Nucleus accumbens (tissue), 56 donors: ENCODE measurements at regions not wholly inside any gene's neighbourhood (a gene's known extent, or its start where the extent isn't known, plus 50 kb on each side); places are given as distances from the start of the nearest gene placed in this dataset.

Experiments
- DNase-seq, 56 donors: peaks; one replicate each; lab custom pipeline; 2025; lab: John Stamatoyannopoulos, UW

DNA sequence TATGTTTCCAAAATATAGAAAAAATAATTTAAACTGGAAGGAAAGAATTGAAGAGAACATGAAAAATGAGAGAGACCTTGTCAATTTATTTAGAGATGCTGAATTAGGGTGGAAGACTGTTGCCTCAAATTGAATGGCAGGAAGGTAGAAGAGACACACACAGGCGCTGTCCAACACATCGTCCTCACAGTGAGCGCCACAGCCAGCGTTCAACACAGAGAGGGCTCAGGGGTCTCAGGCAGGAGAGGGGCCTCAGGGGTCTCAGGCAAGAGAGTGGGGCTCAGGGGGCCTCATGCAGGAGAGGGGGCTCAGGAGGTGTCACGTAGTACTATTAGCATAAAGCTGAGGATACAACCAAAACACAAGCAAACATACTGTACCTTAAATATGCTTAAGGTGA lies 65.7 kb downstream of the TMEM18 start:
- DNase-seq, result no peak

DNA sequence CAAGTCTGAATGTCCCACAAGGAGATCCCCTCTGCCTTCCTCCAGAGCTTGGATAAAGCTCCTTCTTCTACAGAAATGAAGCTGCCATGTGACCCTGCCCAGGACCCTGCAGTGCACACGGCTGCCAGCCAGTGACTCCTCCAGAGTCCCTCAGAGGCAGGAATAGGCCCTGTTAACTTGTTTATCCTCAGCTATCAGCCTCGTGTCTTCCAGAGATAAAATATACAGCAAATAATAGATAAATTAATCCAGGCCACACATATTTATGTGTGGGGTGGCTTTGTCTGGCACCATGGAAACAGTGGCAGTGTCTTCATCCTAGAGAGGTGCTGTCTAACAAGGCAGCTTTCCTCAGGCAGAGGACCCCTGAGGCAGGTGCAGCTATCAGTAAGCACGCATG lies 66.7 kb downstream of the TMEM18 start:
- DNase-seq, result no peak

DNA sequence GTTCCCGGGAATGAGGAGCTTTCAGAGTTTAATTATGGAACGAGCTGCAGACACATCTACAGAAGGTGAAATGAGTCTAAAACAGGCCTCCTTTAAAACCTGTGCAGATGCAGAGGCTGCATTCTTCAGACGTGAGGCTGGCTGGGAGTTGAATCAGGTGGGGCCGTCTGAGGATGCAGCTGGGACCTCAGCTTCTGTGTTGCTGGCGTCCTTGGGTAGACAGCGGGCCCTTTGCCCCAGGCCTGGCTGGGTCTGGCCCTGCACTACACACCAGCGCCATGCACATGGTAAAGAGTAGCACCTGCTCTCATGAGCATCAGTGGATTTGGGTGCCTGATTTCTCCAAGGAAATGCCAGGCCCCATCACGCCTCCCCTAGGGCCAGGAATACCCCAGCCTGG lies 67.3 kb downstream of the TMEM18 start:
- no peak for DNase-seq

DNA sequence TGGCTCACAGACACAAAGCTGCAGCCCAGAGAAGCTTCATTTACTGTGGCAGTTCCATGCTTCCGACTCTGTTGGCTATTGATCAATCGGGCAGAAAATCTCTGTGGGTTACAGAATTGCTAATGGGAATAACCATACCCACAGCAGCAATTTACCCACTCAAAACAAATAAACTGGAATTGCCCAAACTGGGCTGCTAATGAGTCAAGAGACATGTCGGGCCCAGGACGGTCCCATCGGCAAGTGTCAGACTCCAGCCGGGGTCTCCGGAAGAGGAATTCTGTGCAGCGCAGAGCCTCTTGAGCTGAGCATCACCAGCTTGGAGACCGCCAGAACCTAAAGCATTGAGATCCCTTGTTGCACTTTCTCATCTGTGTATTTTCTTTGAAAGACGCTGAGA lies 67.8 kb downstream of the TMEM18 start:
- no peak for DNase-seq

DNA sequence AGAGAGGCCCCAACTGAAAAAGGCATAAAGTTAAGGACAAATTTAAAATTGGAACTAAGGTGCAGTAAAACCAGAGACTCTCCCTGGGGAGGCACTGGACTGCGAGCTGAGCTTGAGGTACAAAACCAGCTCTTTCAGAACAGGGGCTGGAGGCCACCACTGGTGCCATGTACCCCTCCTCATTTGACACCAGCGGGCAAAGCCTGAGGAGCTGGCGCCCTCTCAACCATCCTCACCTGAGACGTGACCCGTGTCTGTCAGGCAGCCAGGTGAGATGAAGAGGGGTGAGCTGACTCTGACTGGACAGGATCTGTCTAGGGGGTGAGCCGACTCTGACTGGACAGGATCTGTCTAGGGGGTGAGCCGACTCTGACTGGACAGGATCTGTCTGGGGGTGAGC lies 68.5 kb downstream of the TMEM18 start:
- DNase-seq, result no peak

DNA sequence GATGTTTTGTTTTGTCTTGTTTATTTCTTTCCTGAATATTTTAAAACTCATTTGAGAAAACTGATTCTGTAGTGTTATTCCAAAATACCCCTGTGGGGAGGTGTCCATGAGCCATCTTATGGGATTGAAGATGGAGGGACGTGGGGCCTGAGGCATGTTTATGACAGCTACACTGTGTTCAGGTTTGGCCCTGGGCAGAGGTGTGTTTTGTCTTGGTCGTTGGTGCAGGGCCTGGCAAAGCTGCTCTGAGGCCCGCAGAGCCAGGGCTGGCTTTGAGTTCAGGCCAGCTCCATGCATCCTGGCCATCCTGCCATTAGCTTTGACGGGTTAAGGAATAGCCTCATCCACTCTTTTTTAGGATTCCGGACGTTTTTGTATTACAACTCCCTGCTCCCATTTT lies 68.9 kb downstream of the TMEM18 start:
- DNase-seq, result no peak

DNA sequence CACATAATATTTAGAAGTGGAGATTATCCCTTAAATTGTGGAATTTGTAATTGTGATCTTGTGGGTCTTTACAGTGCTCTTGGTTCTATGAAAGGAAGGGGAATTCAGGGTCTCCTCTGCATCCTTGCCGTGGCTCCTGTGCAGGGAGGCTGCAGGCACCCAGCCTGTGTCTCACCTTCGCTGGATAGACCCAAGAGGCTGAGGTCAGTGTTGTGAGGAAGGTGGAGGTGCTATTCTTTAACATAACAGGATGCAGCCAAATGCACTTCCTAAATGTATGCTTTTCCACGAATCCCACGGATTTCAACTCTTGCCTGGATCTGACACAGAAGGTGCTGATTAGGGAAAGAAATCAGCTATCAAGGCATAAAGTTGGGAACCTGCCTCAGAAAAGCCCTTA lies 69.5 kb downstream of the TMEM18 start:
- DNase-seq, result no peak

DNA sequence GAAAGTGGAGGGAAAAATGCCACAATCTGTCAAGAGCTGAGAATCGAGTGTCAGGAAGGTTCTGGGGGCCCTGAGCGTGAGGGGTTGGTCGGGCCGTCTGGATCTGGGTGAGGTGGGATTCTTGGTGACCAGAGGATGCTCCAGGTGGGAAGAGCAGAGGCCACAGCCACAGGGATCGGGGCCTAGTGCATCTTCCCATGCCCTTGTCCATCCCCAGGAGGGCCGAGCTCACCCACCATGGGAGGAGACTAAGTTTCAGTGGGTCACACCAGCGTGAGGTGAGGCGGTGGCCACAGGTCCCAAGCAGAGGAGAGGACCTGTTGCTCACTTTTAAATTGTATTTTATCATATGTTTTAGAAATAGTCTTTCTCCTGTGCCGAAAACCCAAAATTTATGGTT lies 70.0 kb downstream of the TMEM18 start:
- DNase-seq, result no peak

DNA sequence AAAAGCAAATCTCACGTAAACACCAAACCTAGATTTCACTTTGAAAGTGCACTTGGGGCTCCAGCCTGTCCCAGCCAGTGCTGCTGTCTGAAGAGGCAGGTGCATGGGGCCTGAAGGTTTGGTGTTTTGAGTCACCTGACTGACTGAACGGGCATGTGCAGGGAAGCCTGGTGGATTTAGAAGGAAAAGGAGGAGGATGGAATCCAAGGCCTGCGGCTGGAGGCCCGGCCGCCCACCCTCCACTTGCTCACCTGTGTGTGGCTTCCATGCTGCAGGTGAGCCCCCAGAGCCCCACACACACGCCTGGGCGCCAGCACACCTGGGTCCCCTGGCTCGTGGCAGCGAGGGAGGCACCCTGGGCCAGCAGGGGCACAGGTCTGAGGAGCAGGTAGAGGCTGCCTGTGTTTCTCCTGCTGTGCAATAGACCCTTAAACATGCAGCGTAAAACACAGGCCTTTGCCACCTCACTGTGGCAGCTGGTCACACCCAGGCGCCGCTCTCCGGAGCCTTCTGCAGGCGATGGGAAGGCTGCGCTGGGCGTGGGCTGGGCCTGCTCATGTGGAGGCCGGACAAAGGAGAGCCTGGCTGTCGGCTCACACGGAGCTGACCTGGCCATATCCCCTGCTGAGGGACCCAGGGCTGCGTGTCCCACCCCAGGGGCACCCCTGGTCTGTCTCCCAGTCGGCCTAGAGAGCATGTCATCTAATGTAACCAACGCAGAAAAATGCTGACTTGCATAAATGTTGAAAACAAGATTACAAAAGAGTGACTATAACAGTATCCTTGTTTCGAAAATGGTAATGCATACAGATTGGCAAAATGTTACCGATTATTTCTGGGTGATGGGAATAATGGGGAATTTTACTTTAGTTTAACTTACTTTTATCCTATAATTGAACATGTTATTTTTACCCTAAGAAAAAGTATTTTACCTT lies 71.3 kb downstream of the TMEM18 start:
- DNase-seq, result no peak

DNA sequence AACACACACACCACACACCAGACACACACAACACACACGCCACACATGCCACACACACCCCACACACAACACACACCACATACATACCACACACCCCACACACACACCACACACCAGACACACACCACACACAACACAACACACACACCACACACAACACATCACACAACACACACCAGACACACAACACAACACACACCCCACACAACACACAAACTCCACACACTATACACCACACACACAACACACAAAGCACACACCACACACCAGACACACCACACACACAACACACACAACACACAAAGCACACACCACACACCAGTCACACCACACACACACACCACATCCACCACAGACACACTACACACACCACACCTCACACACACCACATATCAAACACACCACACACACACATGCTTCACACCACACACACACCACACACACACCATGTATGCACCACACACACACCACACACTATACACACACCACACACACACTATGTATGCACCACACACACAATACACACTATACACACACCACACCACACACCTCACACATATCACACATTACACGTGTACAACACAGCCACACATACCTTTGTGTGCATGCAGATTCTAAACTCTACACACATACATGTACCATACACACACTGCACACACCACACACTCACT lies 72.2 kb downstream of the TMEM18 start:
- DNase-seq, result no peak

DNA sequence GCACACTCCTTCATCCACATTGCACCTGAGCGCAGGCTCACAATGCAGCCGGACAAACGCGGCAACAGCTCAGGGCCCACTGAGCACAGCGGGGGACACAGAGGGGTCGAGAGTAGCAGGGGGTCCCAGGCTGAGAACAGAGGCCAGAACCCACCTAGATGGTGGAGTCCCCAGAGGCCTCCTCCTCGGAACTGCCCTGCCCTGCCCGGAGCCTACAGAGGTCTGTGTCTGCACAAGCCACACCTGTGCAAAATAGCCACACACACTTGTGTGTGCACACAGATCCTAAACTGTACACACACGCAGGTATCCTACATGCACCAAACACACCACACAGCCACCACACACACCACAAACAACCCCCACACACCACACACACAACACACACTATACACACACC lies 72.8 kb downstream of the TMEM18 start:
- DNase-seq, result no peak

DNA sequence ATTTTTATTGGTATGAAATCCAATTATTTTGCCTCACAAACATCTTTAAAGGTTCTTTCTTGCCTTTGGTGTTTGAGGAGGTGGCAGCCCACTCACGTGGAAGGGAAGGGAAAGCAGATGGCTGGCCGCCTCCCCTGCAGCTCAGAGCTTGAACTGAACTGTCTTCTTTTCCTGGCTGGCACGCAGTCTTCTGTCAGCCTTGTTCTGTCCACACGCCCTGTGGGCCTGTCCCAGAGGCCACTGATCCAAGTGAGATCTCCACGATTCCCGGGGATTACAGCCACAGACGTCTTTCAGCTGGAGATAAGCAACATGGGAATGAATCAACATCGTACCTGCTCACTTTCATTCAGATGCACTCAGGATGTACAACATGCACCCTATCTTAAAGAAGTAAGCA lies 73.3 kb downstream of the TMEM18 start:
- DNase-seq, result no peak

DNA sequence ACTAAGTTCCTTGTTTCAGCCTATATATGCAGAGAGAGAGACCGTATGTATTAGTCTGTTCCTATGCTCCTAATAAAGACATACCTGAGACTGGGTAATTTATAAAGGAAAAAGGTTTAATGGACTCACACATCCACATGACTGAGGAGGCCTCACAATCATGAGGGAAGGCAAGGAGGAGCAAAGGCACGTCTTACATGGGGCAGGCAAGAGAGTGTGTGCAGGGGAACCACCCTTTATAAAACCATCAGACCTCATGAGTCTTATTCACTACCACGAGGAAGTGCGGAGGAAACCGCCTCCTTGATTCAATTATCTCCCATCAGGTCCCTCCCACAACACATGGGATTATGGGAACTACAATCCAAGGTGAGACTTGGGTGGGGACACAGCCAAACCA lies 73.8 kb downstream of the TMEM18 start:
- DNase-seq, result no peak

DNA sequence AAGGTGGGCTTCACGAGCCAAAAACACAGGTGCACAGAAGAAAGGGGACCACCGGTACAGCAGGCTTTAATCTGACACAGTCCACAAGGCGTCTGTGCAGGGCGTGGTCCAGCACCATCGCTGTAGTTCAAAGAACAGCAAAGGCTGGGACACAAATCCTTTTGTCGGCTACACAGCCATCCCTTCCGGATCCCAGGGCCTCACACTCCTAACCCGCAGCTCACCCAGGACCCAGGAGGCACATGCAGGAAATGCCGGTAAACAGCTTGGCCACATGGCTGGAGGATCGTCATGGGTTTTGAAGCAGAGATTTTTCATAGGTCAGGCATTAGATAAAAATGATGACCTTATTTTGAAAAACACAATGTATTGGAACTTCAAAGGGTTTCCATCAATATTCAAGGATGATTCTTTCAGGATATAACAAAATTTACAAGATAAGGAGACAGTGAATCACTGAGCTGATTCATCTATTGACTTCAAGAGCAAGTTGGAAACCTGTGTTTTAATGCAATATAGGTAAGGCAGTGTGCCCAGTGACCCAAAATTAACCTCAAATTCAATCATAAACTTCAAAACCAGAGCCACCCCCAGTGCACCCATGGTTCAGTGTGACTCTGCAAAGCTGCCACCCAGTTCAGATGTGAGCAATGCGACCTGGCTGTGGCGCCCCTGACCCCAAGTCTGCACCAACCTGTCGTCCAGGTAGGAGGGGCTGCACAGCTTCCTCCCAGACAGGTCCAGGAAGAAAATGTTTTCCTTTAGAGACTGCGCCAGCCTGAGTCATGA lies 74.4 kb downstream of the TMEM18 start:
- DNase-seq, result no peak

DNA sequence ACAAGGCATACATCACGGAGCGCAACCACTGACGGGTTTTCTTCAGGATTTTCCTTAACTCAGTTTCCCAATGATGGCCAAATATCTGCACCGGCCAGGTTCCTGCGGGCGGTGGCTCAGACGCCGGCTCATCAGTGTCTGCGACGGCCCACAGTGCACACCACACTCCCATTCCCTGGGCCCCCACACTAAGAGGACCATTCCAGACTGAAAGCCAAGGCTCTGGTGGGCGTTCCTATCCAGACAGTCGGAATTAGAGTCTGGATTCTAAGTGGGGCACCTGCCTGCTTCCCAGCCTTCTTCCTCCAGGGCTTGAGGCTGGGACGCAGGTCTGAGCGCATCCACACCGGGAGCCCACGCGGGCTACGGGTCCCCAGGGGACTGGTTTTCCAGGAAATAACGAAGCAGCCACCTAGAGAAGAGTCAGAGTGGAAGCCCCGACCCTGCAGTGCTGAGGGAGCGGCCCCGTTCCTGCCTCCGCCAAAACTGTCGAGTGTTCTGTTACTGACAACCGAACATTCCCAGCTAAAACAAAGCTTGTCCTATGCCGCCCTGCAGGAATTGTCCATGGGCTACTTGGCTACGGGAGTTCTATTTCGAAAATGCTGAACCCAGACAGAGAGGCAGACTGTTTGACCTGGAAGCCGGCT lies 75.3 kb downstream of the TMEM18 start:
- DNase-seq, result no peak

DNA sequence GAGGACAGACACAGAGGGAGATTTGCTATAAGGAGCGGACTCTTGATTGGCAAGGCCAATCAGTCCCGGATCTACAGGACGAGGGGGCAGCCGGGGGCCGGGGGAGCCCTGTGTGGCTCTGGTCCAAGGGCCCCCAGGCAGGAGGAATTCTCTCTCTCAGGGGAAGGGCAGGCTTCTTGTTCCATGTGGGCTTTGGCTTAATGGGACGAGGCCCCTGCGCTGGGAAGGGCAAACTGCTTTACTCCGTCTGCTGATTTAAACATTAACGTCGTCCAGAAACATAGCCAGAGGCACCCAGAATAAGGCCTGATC lies 75.9 kb downstream of the TMEM18 start:
- DNase-seq, result no peak

DNA sequence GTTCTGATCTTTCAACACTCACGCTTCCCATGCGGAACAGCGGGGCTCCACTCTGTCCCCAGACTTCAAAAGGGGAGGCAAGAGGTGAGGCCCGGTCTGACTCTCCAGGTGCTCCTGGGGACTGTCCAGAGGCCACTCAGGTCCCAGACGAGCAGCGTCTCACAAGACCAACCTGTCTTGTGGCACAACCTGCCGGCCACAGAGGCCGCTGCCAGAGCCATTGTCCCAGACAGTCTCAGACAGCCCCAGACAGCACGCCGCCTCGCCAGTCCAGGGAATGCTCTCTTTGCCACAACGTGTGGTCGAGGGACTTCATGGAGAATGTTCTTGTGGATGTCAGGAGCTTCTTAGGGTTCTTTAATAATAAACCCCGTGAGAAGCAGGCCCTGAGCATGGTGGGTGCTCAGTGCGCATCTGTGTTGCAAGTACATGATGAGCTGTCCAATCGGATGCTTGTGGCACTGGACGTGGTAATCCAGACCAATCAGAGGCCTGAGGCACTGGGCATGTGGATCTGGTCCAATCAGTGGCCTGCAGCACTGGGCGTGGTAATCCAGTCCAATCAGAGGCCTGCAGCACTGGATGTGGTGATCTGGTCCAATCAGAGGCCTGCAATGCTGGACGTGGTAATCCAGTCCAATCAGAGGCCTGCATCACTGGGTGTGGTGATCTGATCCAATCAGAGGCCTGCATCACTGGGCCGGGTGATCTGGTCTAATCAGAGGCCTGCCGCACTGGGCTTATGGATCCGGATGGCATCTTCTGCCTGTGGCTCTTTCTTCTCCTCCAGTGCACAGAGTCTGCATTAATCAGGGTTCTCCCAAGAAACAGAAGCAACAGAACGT lies 76.4 kb downstream of the TMEM18 start:
- DNase-seq, result no peak

DNA sequence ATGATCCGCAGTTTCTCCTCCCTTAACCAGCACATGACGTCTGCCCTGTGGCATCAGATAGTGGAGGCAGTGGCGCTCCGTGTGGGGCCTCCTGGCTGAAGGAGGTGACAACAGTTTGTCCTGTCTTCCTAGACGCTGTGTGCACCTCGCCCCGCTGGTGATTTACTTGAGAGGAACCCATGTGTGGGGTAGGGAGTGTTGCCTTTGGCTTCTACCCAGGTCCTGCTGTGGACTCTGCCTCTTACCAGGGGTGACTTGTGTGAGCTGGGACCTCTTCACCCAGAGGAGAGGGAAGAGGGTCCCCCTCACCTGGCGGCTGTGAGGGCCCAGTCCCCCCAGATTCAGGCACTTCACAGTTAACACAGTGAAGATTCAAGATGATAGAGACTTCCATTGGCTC lies 77.6 kb downstream of the TMEM18 start:
- DNase-seq, result no peak

DNA sequence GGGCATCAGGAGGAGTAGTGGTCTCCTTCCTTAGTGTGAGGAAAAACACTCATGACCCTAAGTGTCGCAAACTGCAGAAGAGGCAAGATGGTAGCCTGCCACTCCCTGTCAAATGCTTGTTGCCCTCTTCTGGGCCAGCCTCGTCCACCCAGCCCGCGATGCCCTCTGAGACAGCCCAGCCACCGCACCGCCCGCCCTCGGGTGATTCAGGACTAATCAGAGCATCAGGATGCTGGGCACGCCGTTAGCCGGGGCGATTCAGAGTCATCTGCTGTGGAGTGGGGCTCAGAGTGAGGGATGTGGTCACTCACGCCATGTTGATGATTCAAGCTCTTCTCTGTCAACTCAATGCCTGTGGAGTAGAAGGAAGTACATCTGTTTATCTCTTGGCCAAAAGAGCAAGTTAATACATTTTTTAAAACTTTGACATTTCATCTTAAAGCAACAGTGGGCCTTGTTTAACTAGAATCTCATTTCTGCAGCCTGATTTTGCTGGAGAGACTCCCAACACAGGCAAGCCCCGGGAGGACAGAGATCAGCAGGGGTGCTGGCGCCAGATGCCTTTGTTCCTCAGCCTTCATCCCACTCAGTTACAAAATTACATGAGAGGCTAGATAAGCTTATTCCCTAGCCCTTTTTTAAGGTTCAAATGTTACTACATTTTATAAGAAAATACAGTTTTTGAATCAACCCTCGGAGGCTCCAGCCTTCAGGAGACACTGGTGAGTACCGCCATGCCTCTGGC lies 79.0 kb downstream of the TMEM18 start:
- DNase-seq, result no peak
